Hematopoietic multipotent progenitor cell (in vitro differentiated cells): ENCODE measurements at regions not wholly inside any gene's neighbourhood (a gene's known extent, or its start where the extent isn't known, plus 50 kb on each side); places are given as distances from the start of the nearest gene placed in this dataset.

ENCODE experiments used
- DNase-seq, 3 donors: peaks; one replicate each; pipeline ENCODE4 v3.0.0-alpha.2; 2011 to 2015; ENCODE audit warnings: low read depth in 2 of 3, low spot score in 2 of 3

DNA sequence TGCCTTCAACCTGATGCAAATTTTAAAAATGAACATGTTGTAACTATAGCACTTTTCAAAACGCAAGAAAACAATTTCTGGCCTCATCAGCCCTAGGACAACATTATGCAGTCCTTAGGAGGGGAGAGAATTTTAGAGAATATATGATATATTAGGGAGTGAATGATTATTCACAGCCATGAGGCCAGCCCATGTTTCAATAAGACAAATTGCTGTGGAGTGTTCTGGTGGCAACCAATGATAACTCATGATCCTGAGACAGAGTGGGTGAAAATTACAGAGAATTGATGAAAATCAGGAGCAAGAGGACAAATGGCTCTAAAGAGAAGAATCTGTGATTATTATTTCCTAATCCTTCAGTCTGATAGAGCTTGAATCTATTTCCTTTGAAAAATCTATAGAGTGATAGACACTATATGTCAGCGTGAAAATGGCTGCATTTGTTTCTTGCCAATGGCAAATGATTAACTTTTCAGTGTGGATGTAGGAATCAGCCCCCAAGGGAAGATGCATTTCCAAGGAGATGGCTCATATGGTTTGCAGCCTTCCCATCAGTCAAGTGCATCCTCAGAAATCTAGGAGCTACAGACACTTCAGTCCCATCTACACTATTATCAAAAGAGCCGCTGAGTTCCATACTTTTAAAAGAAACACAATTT, 761.0 kb upstream of the ARRDC4 start:
- DNase-seq: no peak

DNA sequence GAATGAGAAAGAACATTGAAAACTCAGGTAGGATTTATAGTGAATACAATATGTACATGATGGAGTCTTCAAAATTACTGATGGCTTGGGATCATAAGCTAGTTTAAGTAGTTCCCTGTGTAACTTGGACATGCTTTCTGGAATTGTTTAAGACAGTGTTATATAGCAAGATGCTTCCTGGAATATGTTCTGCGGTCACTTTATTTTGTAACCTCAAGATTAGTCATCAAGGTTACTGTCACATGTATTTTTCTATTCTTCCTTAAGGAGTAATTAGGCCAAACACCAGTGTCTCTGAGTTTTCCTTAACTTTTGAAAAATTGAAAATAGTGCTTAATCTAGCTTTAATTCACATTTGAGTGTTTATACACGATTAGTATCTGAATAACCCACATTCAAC, 760.3 kb upstream of the ARRDC4 start:
- no peak for DNase-seq

DNA sequence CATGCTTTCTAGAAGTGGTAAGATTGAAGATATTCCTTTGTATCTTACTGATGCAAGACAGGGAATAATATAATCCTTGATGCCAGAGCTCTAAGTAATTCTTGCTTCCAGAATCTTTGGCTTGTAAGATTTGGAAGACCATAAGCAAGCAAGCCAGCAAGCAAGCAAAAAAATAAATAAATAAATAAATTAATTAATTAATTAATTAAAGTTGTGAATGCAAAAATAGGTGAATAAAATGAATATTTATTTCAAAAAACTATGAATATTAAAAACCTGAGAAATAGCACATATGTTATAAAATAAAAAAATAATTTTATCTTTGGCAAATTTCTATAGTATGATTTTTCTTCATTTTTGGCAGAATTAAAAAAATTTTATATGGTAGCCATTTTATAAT, 750.2 kb upstream of the ARRDC4 start:
- DNase-seq: no peak

DNA sequence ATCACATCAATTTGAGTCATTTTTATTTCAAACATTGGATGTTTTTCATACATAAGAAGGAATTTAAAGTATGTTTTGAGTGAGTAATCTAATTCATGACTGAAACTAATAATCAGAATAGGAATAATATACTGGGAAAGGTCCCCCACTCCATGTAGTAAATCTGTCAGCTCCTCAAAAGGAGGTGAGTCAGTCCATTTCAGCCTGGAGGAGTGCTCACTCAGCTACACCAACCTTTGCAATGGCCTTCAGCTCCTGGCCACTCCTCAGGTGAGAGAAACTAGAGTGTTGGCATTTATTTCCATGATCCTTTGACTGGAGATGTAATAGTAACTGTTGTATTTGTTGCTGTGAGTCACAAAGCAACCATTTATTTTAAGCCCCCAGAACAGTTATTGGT, 744.9 kb upstream of the ARRDC4 start:
- no peak for DNase-seq

DNA sequence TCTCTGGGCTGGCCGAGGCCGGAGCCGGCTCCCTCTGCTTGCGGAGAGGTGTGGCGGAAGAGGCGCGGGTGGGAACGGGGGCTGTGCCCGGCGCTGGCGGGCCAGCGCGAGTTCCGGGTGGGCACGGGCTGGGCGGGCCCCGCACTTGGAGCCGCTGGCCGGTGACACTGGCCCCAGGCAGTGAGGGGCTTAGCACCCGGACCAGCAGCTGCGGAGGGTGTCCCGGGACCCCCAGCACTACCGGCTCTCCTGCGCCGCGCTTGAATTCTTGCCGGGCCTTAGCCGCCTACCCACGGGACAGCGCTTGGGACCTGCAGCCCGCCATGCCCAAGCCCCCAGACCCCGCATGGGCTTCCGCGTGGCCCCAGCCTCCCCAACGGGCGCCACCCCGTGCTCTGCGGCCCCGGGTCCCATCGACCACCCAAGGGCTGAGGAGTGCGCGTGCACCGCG, 736.3 kb upstream of the ARRDC4 start:
- DNase-seq: no peak

DNA sequence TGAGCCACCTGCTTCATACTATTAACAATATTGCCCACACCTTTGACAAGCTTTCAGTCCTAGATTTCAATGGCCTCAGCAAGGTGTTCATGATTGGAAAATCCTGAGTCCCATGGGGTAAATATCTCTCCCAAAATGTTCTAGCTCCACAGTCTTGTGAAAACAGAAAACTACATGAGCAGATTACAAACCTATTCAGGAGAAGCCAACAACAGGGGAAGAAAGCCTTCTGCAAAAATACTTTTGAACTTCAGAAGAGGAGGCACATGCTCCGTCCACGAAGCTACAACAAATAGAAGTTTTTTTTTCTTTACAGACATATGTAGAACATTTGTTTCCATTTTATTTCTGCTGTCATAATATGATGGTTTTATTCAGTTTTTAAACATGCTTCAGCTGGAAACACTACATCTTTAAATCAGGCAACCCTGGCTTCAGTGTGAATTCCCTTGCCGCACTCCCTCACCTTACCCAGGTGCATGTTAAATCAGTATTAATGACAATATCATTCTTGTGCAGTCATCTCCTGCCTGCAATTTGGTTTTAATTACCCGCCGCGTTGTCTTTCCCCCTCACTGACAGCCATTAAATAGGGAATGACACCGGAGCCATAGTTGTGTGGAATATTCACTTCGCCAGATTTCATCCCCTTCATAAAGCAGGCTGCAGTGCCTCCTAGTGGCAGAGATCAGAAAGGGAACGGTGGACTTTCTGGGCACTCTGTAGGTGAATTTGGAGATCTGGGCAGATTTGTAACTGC, 725.5 kb upstream of the ARRDC4 start:
- peak in 2 of 3 donors; percentile 10 to 49 for DNase-seq

DNA sequence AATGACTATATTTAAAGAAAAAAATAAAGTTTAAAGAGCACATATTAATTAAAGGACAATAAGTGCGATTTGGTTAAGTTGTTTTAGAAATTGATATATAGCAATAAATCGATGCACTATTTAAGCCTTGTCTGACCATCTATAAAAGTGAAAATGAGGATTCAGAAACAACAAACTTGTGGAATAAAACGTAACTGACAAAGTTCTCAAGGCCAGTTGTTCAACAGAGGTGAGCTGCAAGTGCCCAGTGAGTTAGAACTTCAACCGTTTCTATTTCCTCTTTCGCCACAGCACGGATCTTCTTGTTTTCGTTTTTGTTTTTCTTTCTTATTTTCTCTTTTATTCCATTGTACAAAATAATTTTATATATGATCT, 724.9 kb upstream of the ARRDC4 start:
- DNase-seq: no peak

DNA sequence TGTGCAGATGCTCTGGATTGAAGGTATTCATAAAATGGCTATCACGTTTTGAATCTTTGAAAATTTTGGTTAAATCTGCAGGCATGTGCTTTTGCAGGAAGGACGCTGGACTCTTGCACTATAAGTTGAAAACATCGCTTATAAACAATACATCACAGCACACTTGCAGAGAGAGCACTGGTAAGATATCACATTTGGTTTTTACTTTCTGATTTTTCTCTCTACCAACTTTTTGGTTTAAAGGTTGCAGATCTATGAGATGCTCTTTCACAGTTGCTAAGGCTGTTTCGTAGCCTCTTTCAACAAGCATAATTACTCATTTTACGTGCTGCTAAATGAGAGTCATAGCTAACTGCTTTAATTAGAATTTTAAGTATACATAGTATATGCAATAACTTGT, 724.4 kb upstream of the ARRDC4 start:
- no peak for DNase-seq

DNA sequence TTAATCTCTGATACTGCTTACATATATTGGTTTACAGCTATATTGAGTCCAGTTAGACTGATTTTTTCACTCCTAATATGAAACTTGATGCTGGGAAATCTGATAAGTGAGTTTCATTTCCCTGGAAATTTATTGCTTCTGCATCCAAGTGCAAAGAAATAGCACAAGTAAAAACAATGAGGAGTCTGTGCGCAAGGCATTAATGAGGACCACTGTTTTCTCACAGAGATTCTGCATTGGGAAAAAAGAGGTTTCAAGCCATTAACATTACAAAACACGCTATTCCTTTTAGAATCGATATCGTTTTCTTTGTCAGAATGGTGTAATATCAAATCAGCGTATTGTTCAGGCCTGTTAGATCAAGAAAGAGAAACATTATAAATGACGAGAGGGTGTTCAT, 723.3 kb upstream of the ARRDC4 start:
- no peak for DNase-seq

DNA sequence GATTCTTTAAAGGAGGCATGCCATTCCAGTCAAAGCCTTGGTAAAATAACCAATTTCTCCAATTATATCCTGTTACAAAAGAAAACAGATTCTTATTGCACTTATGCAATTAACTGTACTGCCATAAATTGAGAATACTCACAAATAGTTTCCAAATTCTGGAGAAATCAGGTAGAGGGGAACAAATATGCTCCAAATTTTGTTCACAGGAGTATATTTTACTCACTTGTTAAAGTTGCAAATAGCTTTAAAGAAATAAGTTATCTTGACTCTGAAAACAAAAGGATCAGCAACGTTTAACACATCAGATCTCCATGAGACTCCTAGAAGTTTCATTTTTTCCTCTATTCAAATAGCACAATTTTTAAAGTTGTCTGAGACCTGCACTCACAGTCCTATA, 712.1 kb upstream of the ARRDC4 start:
- no peak for DNase-seq

DNA sequence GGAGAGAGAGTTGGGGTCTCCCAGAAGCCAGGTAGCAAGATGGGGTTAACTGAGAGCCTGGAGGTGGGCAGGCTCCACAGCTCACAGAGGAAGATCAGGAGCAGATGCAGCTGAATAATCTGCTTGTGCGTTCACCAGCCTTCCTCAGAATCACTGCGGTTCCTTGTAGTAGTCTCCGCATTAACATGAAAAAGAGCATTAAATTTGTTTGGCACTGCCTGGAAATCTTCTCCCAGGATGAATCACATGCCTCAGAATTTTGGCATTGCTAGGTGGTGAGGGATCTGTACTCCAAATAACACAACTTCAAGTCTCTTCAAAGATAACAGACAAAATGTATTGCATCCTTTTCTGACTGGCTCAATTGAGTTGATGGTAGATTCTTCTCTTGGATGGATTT, 700.6 kb upstream of the ARRDC4 start:
- DNase-seq: no peak

DNA sequence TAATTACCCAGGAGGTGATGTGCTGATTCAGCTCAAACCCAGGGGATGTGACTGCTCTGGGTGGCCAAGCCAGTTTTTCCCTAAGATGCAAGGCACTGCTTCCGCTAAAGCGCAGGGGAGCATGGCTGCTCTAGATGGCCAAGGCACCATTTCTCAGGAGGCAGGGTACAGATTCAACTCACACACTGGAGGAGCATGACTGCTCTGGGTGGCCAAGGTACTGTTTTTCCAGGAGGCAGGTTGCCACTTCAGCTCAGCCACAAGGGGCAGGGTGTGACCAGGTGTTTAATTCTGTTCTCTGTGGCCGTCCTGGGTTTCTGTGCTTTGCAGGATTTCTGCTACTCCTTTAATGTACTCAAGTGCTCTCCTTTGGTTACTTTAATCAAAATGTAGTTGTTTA, 659.3 kb upstream of the ARRDC4 start:
- no peak for DNase-seq

DNA sequence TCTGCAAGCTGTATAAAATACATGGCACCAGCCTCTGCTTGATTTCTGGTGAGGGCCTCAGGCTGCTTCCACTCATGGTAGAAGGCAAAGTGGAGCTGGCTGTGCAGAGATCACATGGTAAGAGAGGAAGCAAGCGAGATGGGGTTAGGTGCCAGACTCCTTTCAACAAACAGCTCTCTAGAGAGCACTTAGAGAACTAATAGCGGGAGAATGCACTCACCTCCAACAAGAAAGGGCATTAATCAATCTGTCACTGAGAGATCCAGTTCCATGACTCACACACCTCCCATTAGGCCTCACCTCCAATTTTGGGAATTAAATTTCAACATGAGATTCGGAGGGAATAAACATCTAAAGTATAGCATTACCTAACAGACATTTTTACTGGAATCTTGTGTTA, 644.1 kb upstream of the ARRDC4 start:
- DNase-seq: no peak

DNA sequence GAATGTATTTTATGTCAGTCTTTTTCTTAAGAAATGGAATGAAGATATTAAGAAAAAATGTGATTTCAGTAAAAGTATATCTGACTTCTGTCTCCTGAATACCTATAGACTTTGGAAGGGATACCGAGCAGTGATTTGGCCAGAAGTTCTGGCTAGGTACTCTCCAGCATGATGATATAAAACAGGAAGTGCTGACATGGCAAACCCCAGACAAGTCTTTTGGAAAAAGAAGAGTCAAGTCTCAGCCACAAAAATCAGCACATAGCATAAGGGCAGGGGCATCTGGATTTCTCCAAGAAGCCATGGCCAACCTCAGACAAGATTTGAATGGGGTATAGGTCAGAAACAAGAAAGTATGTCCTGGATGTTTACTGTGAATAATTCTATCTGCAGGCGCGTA, 643.3 kb upstream of the ARRDC4 start:
- no peak for DNase-seq

DNA sequence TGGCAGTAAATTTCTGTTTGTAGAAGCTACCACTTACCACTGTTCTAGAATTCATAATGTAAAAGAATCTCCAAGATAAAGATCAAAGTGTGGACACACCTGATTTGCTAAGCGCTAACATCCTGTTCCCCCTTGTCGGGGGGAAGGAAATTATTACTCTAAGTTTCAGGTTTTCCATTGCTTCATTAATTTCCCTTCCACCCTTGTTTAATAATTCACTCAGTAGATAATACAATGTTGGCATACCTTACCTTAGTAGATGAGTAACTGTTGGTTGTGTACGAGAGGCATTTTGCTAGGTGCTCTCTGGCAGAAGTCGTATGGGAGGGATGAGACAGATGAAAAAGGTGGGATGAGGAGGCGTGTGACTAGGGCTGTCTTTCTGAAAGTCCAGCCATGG, 641.2 kb upstream of the ARRDC4 start:
- no peak for DNase-seq

DNA sequence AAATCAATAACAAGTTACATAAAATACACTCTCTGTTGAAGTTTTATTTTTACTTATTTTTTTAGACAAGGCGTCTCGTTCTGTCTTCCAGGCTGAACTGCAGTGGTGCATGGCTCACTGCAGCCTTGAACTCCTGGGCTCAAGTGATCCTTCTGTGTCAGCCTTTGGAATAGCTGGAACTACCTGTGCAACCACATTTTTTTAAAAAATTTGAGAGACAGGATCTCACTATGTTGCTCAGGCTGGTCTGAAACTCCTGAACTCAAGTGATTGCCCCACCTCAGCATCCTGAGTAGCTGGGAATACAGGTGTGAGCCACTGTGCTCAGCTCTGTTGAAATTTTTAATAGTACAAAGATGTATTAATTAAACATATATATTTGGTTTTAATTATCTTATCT, 614.3 kb upstream of the ARRDC4 start:
- no peak for DNase-seq

DNA sequence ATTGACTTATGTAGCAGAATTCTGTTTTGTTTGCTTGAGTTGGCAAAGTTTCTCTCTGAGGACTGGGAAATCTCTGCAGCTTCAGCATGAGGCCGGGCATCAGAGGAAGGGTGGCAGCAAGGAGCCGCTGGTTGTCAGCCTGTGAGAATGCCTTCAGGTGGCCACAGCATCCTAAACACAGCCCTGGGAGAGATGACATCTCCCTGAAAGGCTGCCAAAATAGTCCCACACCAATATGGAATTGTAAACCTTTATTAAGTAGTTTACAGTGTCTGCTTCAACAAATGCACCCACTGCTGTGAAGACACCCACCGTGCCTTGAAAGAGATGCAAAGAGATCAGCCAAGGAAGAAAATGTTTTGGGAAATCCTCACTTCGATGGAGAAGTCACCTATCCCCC, 609.7 kb upstream of the ARRDC4 start:
- DNase-seq: no peak

DNA sequence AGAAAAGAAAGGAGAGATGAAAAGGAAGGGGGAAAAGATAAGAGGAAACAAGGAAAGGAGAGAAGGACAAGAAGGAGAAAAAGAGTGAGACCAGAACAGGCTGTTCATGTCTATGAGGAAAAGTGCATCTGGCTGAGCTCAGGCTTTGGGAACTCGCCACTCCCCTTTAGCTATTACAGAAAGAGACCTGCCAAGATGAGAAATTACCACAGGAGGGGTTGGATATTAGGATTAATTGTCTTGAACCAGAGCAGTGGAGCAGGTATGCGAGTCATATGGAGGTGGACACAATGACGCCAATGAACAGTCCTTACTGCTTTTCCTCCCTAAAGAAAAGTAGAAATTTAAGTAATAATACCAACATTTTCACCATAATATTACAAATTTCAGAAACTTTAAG, 577.0 kb upstream of the ARRDC4 start:
- DNase-seq: no peak

DNA sequence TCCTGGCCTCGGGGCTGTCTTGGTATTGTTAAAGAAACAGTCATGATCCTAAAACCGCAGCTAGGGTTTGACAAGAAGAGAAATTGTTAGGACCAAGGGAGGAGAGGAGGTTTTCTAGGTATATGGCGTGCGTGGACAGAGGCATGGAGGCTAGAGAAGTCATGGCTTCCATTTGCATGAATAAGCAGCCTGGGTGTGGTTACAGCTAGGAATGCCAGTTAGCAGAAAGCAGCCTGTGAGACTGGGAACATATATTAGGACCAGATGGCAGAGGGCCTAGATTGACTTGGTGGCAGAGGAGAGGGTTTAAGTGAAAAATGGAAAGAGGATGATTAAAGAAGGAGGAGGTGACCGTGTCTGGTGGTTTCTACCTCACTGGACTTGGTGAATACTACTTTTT, 573.6 kb upstream of the ARRDC4 start:
- no peak for DNase-seq

DNA sequence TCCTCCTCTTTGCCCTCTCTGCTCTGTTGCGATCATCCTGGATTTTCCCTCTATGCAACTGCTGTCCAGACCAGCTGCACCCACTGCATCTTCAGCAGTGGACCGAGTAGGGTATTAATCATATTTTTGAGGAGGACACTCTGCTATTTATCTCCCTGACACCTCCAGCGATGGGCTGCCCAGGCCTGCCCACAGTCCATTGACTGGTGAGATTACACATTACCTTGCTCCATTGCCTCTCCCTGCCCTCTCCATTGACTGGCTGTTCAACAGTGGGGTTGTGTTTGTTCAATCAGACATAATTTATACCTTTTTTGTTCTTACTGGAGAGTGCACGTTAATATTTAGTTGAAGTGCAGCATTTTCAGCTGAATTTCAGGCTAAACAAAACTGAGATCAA, 559.3 kb upstream of the ARRDC4 start:
- DNase-seq: no peak

DNA sequence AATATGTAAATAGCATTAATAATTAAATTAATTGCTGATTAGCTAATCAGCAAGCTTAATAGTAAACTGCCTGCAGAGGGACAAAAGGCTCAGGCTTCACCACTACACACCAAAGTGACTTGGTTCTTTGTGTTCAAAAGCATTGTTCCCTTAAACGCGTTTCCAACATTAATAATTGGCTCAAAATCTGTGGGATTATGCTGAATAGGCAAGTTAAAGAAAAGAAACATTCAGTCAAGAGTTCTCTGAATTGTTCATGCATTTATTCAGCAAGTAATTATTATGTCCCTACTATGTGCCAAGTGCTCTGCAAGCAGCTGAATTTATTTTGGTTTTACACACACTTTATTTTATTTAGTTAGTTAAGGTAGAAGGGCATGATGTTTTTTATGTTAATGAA, 558.5 kb upstream of the ARRDC4 start:
- DNase-seq: no peak

DNA sequence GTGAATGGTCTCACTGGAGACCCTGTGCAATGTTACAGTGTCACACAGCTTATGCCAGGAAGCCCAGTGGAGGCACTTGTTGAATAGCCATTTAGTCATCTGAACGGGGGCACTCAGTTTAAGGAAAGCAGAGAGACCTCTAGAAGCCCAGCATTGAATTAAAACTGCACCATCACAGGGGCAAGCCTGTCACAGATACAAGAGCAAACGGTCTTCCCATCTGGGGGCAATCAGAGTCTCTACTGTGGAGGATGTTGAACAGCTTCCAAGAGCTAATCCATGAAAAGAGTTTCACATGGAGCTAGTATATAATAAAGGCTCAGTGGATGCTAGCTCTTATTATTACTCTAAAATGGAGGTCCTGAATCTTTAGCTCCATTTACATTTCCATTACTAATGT, 553.7 kb upstream of the ARRDC4 start:
- no peak for DNase-seq
